Mammary epithelial cell (primary cell): ENCODE measurements at regions not wholly inside any gene's neighbourhood (a gene's known extent, or its start where the extent isn't known, plus 50 kb on each side); places are given as distances from the start of the nearest gene placed in this dataset.

Source experiments
- CTCF ChIP-seq, 2 donors: IDR thresholded peaks in 1 of 2; conservative IDR thresholded peaks in 1 of 2; 2 replicates each; pipeline ENCODE4 v1.5.1; 2011 to 2012; ENCODE audit warnings: inconsistent platforms in 2 of 2, low read length in 2 of 2, mild to moderate bottlenecking in 2 of 2, control low read depth in 1 of 2, low read depth in 1 of 2; ENCODE audit not compliant: insufficient read depth in 1 of 2; ENCODE audit errors: extremely low read depth in 1 of 2
- EZH2 ChIP-seq: IDR thresholded peaks from 2 replicates; pipeline ENCODE4 v1.6.1; 2012; ENCODE audit warnings: low read length, inconsistent platforms, borderline replicate concordance

- TF ChIP-seq CTCF (conservative IDR thresholded peaks at IDR 0.05 in 1 of 2, IDR thresholded peaks at IDR 0.05 in 1 of 2; ENCODE audit: extremely low read depth in 1 of 2, insufficient read depth in 1 of 2, low read depth in 1 of 2, low read length in 2 of 2) (no peak), EZH2 (no peak)
Observed at GRCh38 chr10:120145107-120145506, 252.6 kb downstream of the SEC23IP start.
